ES-I3 (cell line): ENCODE measurements at regions not wholly inside any gene's neighbourhood (a gene's known extent, or its start where the extent isn't known, plus 50 kb on each side); places are given as distances from the start of the nearest gene placed in this dataset.

Source experiments
- H3K36me3 ChIP-seq: 2 replicates; pipeline ENCODE4 v1.6.1; 2013; ENCODE audit warnings: mild to moderate bottlenecking, low read length, control low read depth, moderate library complexity; ENCODE audit not compliant: insufficient read depth
- H3K4me1 ChIP-seq: 2 replicates; pipeline ENCODE4 v1.6.1; 2013; ENCODE audit warnings: mild to moderate bottlenecking, control low read depth, low read length; ENCODE audit not compliant: insufficient read depth
- H3K9ac ChIP-seq: 2 replicates; pipeline ENCODE4 v1.6.1; 2013; ENCODE audit warnings: low read depth, mild to moderate bottlenecking, low read length, moderate library complexity
- H3K9me3 ChIP-seq: 2 replicates; pipeline ENCODE4 v1.6.1; 2013; ENCODE audit warnings: mild to moderate bottlenecking, low read length, moderate library complexity; ENCODE audit not compliant: control insufficient read depth, insufficient read depth

DNA sequence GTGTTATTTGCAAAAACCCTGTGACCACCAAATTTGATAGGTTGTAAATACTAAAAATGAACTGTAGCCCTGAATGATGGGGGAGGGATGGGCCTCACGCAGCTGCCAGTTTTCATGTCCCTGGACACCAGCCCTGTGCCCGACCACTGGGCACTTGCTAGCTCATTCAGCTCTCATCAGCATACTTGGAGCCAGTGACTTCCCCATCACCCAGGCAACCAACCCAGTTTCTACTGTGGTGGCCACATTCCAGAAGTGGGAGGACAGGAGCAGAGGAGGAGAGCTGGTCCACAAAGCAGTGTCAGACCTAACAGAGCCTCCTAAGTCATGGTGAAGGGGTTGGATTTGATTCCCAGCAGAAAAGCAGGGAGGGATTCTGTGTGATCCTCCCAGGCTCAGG lies 128.2 kb downstream of the CPEB2 start:
- no peaks in the 10 kb centered on the region for H3K4me1 ChIP-seq
- H3K9ac ChIP-seq = no peak overlapping the region
- H3K9me3 ChIP-seq = peaks cover 5% of the 10 kb centered on the region
- H3K36me3 ChIP-seq = no peaks in the 10 kb centered on the region

DNA sequence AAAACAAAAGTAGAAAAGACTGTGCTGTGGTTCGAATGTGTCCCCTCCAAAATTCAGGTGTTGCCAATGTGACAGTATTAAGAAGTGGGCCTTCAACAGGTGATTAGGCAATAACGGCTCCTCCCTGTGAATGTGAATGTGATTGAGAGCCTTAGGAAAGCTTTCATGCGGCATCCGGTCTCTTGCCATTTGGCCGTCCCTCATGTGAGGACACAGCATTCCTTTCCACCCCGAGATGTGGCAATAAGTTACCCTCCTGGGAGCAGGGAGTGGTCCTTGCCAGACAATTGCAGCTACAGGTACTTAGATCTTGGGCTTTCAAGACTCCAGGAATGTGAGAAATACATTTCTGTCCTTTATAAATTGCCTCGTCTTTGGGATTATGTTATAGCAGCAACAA lies 129.3 kb downstream of the CPEB2 start:
- Histone ChIP-seq H3K4me1 (no peaks in the 10 kb centered on the region), H3K9me3 (peaks cover 5% of the 10 kb centered on the region), H3K36me3 (no peaks in the 10 kb centered on the region), H3K9ac (no peak overlapping the region)

DNA sequence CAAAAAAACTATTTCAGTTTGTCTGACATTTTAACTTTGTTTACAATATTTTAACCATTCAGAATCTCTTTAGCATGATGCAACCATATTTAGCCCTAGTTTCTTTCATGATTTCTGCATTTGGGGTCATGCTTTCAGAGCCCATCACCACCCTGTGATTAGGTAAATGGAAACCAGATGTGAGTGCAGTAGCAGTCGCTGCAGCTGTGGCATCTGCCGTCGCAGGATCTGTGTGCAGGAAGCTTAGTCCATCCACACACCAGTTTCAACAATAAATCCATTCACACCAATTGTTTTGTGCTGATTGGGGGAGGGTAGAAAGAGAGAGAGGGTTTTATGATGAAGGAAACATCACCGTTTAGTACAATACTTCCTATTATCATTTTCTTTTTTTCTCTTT lies 130.5 kb downstream of the CPEB2 start:
- no peaks in the 10 kb centered on the region for H3K36me3 ChIP-seq
- H3K9me3 ChIP-seq = peaks cover 5% of the 10 kb centered on the region
- H3K4me1 ChIP-seq = no peaks in the 10 kb centered on the region
- no peak overlapping the region for H3K9ac ChIP-seq

- Histone ChIP-seq H3K9ac (no peak overlapping the region), H3K4me1 (no peaks in the 10 kb centered on the region), H3K36me3 (no peaks in the 10 kb centered on the region), H3K9me3 (no peaks in the 10 kb centered on the region; the same call in none of the 2 replicates)
These were observed 137.3 kb downstream of the CPEB2 start for GRCh38 chr4:15139599-15139998.

GRCh38 chr4:15142201-15142600 lies 139.9 kb downstream of the CPEB2 start:
- H3K4me1 ChIP-seq = no peaks in the 10 kb centered on the region
- H3K9me3 ChIP-seq = no peaks in the 10 kb centered on the region; the same call in 1 of the 2 replicates
- no peak overlapping the region for H3K9ac ChIP-seq
- no peaks in the 10 kb centered on the region for H3K36me3 ChIP-seq

GRCh38 chr4:15143551-15143950 lies 141.3 kb downstream of the CPEB2 start:
- H3K36me3 ChIP-seq = no peaks in the 10 kb centered on the region
- peaks cover 7% of the 10 kb centered on the region for H3K4me1 ChIP-seq
- no peak overlapping the region for H3K9ac ChIP-seq
- no peaks in the 10 kb centered on the region; the same call in 1 of the 2 replicates for H3K9me3 ChIP-seq

- Histone ChIP-seq H3K4me1 (peaks cover 15% of the 10 kb centered on the region), H3K36me3 (no peaks in the 10 kb centered on the region), H3K9me3 (no peaks in the 10 kb centered on the region; the same call in 1 of the 2 replicates), H3K9ac (no peak overlapping the region)
These were observed 142.1 kb downstream of the CPEB2 start for GRCh38 chr4:15144249-15144966.

- no peaks in the 10 kb centered on the region for H3K36me3 ChIP-seq
- peaks cover 19% of the 10 kb centered on the region for H3K4me1 ChIP-seq
- H3K9me3 ChIP-seq = no peaks in the 10 kb centered on the region; the same call in 1 of the 2 replicates
- H3K9ac ChIP-seq = no peak overlapping the region
These were observed 142.7 kb downstream of the CPEB2 start for GRCh38 chr4:15144967-15145295.

- H3K36me3 ChIP-seq = no peaks in the 10 kb centered on the region
- H3K4me1 ChIP-seq = peaks cover 23% of the 10 kb centered on the region
- no peaks in the 10 kb centered on the region; the same call in 1 of the 2 replicates for H3K9me3 ChIP-seq
- H3K9ac ChIP-seq = no peak overlapping the region
These were observed 143.4 kb downstream of the CPEB2 start for GRCh38 chr4:15145709-15146108.

- Histone ChIP-seq H3K9ac (no peak overlapping the region), H3K4me1 (peaks cover 23% of the 10 kb centered on the region), H3K36me3 (no peaks in the 10 kb centered on the region), H3K9me3 (no peaks in the 10 kb centered on the region)
These were observed 145.4 kb downstream of the CPEB2 start for GRCh38 chr4:15147714-15148113.

- peaks cover 23% of the 10 kb centered on the region for H3K4me1 ChIP-seq
- H3K9ac ChIP-seq = no peak overlapping the region
- no peaks in the 10 kb centered on the region for H3K9me3 ChIP-seq
- no peaks in the 10 kb centered on the region for H3K36me3 ChIP-seq
These were observed 145.9 kb downstream of the CPEB2 start for GRCh38 chr4:15148199-15148598.

GRCh38 chr4:15148691-15149090 lies 146.4 kb downstream of the CPEB2 start:
- H3K9ac ChIP-seq = no peak overlapping the region
- peaks cover 23% of the 10 kb centered on the region for H3K4me1 ChIP-seq
- no peaks in the 10 kb centered on the region for H3K36me3 ChIP-seq
- no peaks in the 10 kb centered on the region for H3K9me3 ChIP-seq

- H3K9ac ChIP-seq = no peak overlapping the region
- no peaks in the 10 kb centered on the region for H3K36me3 ChIP-seq
- peaks cover 23% of the 10 kb centered on the region for H3K4me1 ChIP-seq
- no peaks in the 10 kb centered on the region for H3K9me3 ChIP-seq
These were observed 147.1 kb downstream of the CPEB2 start for GRCh38 chr4:15149234-15149838.

- Histone ChIP-seq H3K9me3 (no peaks in the 10 kb centered on the region), H3K9ac (no peak overlapping the region), H3K4me1 (peaks cover 23% of the 10 kb centered on the region), H3K36me3 (no peaks in the 10 kb centered on the region)
These were observed 147.7 kb downstream of the CPEB2 start for GRCh38 chr4:15149839-15150592.

GRCh38 chr4:15150631-15151030 lies 148.3 kb downstream of the CPEB2 start:
- Histone ChIP-seq H3K9ac (no peak overlapping the region), H3K4me1 (peaks cover 23% of the 10 kb centered on the region), H3K9me3 (no peaks in the 10 kb centered on the region), H3K36me3 (no peaks in the 10 kb centered on the region)
